Hippocampal formation (tissue), 2 donors: ENCODE measurements at regions not wholly inside any gene's neighbourhood (a gene's known extent, or its start where the extent isn't known, plus 50 kb on each side); places are given as distances from the start of the nearest gene placed in this dataset.
"Not testable (repeated sequence)": the region's sequence is repeated elsewhere in the genome, so short reads cannot be mapped to it uniquely, and the experiment has no call there.

Experiments used
- DNase-seq, 2 donors: peaks; one replicate each; lab custom pipeline; 2025; lab: John Stamatoyannopoulos, UW

GRCh38 chr4:162841753-162842152, 324.9 kb downstream of the NAF1 start:
- DNase-seq, result peak in 1 of 2 donors; percentile 11

- DNase-seq, result no peak
These were observed 326.9 kb downstream of the NAF1 start for GRCh38 chr4:162839814-162840213.

- DNase-seq, result no peak
These were observed 328.0 kb downstream of the NAF1 start for GRCh38 chr4:162838671-162839070.

DNA sequence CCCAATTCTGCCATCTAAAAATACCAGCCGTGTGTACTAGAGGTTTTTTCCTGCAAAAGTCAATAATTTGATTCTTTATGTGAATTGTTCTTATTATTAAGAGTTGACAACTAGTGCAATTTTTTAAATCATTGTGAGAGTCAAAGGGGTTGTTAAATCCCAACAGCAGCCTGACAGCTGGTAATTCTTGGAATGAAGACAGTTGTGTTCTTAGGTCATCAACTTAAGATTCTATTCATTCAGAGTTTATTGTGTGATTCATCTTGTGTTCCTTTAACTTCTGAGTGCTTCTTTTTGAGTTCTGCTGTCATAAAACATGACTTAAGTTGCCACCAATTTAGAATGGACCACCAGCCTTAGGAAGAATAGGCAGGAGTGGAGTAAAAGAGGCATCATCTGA, 329.0 kb downstream of the NAF1 start:
- DNase-seq, result no peak

GRCh38 chr4:162837241-162837640, 329.4 kb downstream of the NAF1 start:
- DNase-seq, result no peak

DNA sequence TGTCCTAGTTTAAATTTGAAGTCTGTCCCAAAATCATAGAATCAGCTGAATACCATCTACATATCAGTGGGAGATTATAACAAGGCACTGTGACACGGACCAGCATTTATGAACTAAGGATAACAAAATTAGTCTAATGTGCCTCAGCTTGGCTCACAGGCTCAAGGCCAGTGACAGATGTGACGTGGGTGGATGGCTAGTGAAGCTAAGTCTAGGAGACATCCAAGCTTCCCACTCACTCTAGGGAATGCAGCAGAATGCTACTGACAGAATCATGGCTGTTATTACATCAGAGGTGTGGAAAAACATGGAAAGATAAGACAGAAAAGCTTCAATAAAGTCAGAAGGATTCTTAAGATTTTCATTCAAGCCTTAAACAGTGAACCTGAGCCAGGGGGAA, 329.9 kb downstream of the NAF1 start:
- no peak for DNase-seq

DNA sequence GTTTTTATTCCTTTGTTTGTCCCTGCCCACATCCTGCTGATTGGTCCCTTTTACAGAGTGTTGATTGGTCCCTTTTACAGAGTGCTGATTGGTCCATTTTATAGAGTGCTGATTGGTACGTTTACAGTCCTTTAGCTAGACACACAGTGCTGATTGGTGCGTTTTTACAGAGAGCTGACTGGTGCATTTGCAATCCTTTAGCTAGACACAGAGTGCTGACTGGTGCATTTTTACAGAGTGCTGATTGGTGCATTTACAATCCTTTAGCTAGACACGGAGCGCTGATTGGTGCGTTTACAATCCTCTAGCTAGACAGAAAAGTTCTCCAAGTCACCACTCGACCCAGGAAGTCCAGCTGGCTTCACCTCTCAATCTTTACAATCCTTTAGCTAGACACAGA, 330.4 kb downstream of the NAF1 start:
- DNase-seq, result not testable (repeated sequence)

GRCh38 chr4:162830899-162831298, 335.8 kb downstream of the NAF1 start:
- no peak for DNase-seq

- not testable (repeated sequence) for DNase-seq
These were observed 349.3 kb downstream of the NAF1 start for GRCh38 chr4:162817374-162817773.

- no peak for DNase-seq
These were observed 362.3 kb downstream of the NAF1 start for GRCh38 chr4:162804351-162804924.

- no peak for DNase-seq
These were observed 363.3 kb downstream of the NAF1 start for GRCh38 chr4:162803378-162803777.

GRCh38 chr4:162797108-162797507, 369.6 kb downstream of the NAF1 start:
- no peak for DNase-seq

GRCh38 chr4:162793571-162793970, 373.1 kb downstream of the NAF1 start:
- no peak for DNase-seq

- no peak for DNase-seq
These were observed 373.7 kb downstream of the NAF1 start for GRCh38 chr4:162793004-162793403.

DNA sequence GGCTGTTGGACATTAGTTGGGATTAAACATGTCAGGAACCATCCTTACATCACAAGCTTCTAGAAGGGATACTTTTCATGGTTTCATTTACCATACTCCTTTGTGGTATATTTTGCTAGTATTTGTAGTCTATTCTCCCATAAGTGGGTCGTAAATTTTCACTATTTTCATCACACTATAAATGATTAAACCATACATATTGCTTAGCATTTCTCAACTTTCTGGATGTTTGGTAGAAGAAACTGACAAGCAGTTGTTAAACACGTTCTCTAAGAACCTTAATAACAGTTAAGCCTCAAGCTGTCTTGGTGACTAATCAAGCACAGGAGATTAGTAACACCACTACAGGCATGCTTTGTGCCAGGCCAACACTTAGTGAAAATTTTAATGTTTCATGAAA, 375.5 kb downstream of the NAF1 start:
- no peak for DNase-seq

DNA sequence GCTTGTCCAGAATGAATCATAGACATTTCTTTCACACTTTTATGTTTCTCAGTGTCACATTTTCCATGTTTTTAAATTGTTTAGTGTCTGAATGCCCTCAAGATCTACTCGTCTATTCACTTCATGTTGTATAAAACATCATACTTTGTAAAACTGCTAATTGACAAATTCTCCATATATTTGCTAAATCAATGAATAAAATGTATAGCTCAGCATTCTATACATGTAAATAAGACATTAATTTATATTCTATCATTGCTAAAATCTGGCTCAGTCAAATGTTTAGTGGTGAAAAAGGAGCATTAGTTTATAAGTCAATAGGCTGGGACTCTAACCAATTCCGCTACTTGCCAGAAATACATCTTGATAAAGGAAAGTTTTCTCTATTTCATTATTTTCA, 379.6 kb downstream of the NAF1 start:
- DNase-seq, result no peak

DNA sequence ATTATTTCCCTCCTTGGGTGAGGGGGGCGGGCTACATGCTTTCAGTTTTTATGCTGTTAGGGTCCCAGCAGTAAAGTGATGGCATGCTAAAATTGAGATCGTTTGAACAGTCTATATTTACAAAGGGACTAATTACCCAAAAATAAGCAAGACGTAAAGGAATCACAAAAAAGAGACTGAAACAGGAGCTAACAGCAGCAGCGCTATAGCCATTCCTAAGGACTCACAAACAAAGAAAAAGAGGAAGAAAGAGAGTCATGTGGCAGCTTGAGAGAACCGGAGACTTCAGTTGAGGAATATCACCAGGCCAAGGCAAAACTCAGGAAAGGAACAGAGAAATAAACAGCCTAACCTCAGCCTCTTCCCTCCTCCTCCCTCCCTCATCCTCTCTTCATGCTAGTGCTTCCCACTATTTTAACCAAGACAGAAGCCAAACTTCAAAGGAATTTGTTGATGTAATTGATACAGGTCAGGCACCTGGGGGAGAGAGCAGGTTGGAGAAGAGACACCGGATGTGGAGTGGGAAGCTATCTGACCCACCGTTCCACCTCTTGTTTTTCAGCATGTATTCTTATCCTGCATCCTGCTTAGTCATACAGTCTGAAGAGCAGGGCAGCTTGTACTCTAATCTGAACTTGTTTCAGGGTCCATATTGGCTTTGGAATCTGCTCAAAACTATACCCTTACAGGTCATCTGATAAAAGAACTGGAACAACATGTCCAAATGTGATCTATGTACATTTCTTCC, 383.7 kb downstream of the NAF1 start:
- DNase-seq, result peak in 1 of 2 donors; percentile 59

DNA sequence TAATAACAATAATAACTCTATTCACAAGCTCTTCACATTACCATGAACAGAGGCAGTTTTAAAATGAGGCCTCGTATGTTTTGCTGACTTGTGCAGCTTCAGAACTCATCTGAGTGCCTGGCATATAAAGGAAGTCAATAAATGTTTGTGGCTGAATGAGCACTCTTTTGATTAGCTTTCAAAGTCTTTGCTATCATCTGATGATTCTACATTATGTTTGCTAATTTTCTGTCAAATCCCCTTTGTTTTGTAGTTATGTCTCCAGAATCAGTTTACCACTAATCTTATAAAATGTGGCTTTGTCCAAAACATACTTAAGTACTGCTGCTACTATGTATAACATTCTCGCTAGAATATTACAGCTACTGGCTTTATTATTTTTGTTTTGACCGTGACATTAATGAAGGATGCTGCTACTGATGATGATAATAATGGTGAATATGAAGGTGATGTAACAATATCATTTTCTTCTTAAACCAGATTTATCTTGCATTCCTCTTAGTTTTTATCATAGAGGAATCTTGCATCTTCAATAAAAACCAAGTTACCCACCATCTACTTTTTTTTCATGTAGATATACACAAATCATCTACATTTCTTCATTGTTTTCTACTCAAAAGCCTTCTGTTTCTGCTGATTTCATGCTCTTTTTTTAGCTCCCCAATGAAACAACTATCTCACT, 384.5 kb downstream of the NAF1 start:
- DNase-seq, result peak in 1 of 2 donors; percentile 34

GRCh38 chr4:162770761-162771490, 395.8 kb downstream of the NAF1 start:
- DNase-seq, result no peak

GRCh38 chr4:162767083-162767482, 399.6 kb downstream of the NAF1 start:
- DNase-seq, result no peak

GRCh38 chr4:162761965-162762364, 404.7 kb downstream of the NAF1 start:
- no peak for DNase-seq

GRCh38 chr4:162740228-162740627, 426.5 kb downstream of the NAF1 start:
- not testable (repeated sequence) for DNase-seq
